ENCODE measurements at regions not wholly inside any gene's neighbourhood (a gene's known extent, or its start where the extent isn't known, plus 50 kb on each side); places are given as distances from the start of the nearest gene placed in this dataset.

- no peaks in the 10 kb centered on the region for H3K27me3 ChIP-seq (ENCODE audit: control insufficient read depth, extremely low read depth, insufficient read depth, low read length)
- TF ChIP-seq, protein P1, sequence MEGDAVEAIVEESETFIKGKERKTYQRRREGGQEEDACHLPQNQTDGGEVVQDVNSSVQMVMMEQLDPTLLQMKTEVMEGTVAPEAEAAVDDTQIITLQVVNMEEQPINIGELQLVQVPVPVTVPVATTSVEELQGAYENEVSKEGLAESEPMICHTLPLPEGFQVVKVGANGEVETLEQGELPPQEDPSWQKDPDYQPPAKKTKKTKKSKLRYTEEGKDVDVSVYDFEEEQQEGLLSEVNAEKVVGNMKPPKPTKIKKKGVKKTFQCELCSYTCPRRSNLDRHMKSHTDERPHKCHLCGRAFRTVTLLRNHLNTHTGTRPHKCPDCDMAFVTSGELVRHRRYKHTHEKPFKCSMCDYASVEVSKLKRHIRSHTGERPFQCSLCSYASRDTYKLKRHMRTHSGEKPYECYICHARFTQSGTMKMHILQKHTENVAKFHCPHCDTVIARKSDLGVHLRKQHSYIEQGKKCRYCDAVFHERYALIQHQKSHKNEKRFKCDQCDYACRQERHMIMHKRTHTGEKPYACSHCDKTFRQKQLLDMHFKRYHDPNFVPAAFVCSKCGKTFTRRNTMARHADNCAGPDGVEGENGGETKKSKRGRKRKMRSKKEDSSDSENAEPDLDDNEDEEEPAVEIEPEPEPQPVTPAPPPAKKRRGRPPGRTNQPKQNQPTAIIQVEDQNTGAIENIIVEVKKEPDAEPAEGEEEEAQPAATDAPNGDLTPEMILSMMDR (optimal IDR thresholded peaks at IDR 0.05 in 1 of 3, IDR thresholded peaks at IDR 0.05 in 1 of 3, conservative IDR thresholded peaks at IDR 0.05 in 1 of 3; ENCODE audit: extremely low read depth in 1 of 3, insufficient read depth in 2 of 3, low read length in 3 of 3), result no peak
- no peak for TF ChIP-seq EZH2 (IDR thresholded peaks at IDR 0.05; ENCODE audit: low read length)
- dilution Hi-C loops (cut with MboI; ENCODE audit: extremely low pct_ligation_motif_present, low sequenced_read_pairs), result no loop called here
- peaks cover 2% of the 10 kb centered on the region for H3K4me1 ChIP-seq (ENCODE audit: control insufficient read depth, extremely low read depth, insufficient read depth, low read length)
- no peaks in the 10 kb centered on the region for H3K36me3 ChIP-seq (ENCODE audit: control insufficient read depth in 2 of 2, extremely low read depth in 1 of 2, insufficient read depth in 2 of 2, low read length in 2 of 2)
- H3K9ac ChIP-seq (ENCODE audit: control insufficient read depth, extremely low read depth, insufficient read depth, low read length), result no peak overlapping the region
- no peak overlapping the region for H2AFZ ChIP-seq (ENCODE audit: control insufficient read depth, low read length)
- no peak for DNase-seq (ENCODE audit: low read depth, low spot score)
- H3K9me3 ChIP-seq (ENCODE audit: control insufficient read depth, low read depth, low read length), result no peaks in the 10 kb centered on the region
- no peak overlapping the region for H3K27ac ChIP-seq (ENCODE audit: control insufficient read depth, insufficient read depth, low read length)
- no peaks in the 10 kb centered on the region for H3K9me1 ChIP-seq (ENCODE audit: control insufficient read depth, extremely low read depth, insufficient read depth, low read length)
- H4K20me1 ChIP-seq (ENCODE audit: control insufficient read depth, extremely low read depth, insufficient read depth, low read length), result no peaks in the 10 kb centered on the region
- H3K4me2 ChIP-seq (ENCODE audit: control insufficient read depth, extremely low read depth, insufficient read depth, low read depth, low read length), result no peak overlapping the region
- H3K79me2 ChIP-seq (ENCODE audit: control insufficient read depth, insufficient read depth, low read length), result no peaks in the 10 kb centered on the region
- FAIRE-seq, result no peak
- no peak overlapping the region for H3K4me3 ChIP-seq (ENCODE audit: control insufficient read depth in 2 of 3, extremely low read depth in 1 of 3, insufficient read depth in 2 of 3, low read depth in 1 of 3, low read length in 3 of 3)
These were observed 85.7 kb downstream of the BLID start for GRCh38 chr11:122030286-122030685.

GRCh38 chr11:122028545-122028944 lies 87.5 kb downstream of the BLID start:
- DNase-seq (ENCODE audit: low read depth, low spot score) (no peak), FAIRE-seq (no peak)
- no peaks in the 10 kb centered on the region for H4K20me1 ChIP-seq (ENCODE audit: control insufficient read depth, extremely low read depth, insufficient read depth, low read length)
- no peaks in the 10 kb centered on the region for H3K36me3 ChIP-seq (ENCODE audit: control insufficient read depth in 2 of 2, extremely low read depth in 1 of 2, insufficient read depth in 2 of 2, low read length in 2 of 2)
- no peak overlapping the region for H3K4me2 ChIP-seq (ENCODE audit: control insufficient read depth, extremely low read depth, insufficient read depth, low read depth, low read length)
- no peak overlapping the region for H3K27ac ChIP-seq (ENCODE audit: control insufficient read depth, insufficient read depth, low read length)
- peaks cover 2% of the 10 kb centered on the region for H3K4me1 ChIP-seq (ENCODE audit: control insufficient read depth, extremely low read depth, insufficient read depth, low read length)
- dilution Hi-C loops (cut with MboI; ENCODE audit: extremely low pct_ligation_motif_present, low sequenced_read_pairs), result no loop called here
- no peaks in the 10 kb centered on the region for H3K9me1 ChIP-seq (ENCODE audit: control insufficient read depth, extremely low read depth, insufficient read depth, low read length)
- H3K4me3 ChIP-seq (ENCODE audit: control insufficient read depth in 2 of 3, extremely low read depth in 1 of 3, insufficient read depth in 2 of 3, low read depth in 1 of 3, low read length in 3 of 3), result no peak overlapping the region
- no peaks in the 10 kb centered on the region for H3K79me2 ChIP-seq (ENCODE audit: control insufficient read depth, insufficient read depth, low read length)
- H3K27me3 ChIP-seq (ENCODE audit: control insufficient read depth, extremely low read depth, insufficient read depth, low read length), result no peaks in the 10 kb centered on the region
- H2AFZ ChIP-seq (ENCODE audit: control insufficient read depth, low read length), result no peak overlapping the region
- H3K9ac ChIP-seq (ENCODE audit: control insufficient read depth, extremely low read depth, insufficient read depth, low read length), result no peak overlapping the region
- H3K9me3 ChIP-seq (ENCODE audit: control insufficient read depth, low read depth, low read length), result no peaks in the 10 kb centered on the region
- TF ChIP-seq, protein P1 (optimal IDR thresholded peaks at IDR 0.05 in 1 of 3, IDR thresholded peaks at IDR 0.05 in 1 of 3, conservative IDR thresholded peaks at IDR 0.05 in 1 of 3; ENCODE audit: extremely low read depth in 1 of 3, insufficient read depth in 2 of 3, low read length in 3 of 3), result no peak
- no peak for TF ChIP-seq EZH2 (IDR thresholded peaks at IDR 0.05; ENCODE audit: low read length)

Data from keratinocyte (primary cell).